ENCODE measurements at regions not wholly inside any gene's neighbourhood (a gene's known extent, or its start where the extent isn't known, plus 50 kb on each side); places are given as distances from the start of the nearest gene placed in this dataset.
"Not testable (repeated sequence)": the region's sequence is repeated elsewhere in the genome, so short reads cannot be mapped to it uniquely, and the experiment has no call there.

DNA sequence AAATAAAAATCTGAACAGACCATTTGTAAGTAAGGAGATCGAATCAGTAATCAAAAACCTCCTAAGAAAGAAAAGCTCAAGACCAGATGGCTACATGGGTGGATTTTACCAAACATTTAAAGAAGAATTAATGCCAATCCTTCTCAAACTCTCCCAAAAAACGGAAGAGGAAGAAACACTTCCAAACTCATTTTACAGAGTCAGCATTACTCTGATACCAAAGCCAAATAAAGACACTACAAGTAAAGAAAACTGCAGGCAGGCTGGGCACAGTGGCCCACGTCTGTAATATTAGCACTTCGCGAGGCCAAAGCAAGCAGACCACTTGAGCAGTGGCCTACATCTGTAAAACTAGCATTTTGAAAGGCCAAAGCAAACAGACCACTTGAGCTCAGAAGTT lies 159.8 kb downstream of the DPY19L2 start:
- no peak for TF ChIP-seq TAF1 (IDR thresholded peaks at IDR 0.05; ENCODE audit: low read depth, low read length)
- TF ChIP-seq PAX5 (IDR thresholded peaks at IDR 0.05; ENCODE audit: insufficient read depth, low read length, severe bottlenecking) = no peak
- TF ChIP-seq POLR2AphosphoS5 (IDR thresholded peaks at IDR 0.05; ENCODE audit: low read depth, low read length) = no peak
- TF ChIP-seq POU2F2 (IDR thresholded peaks at IDR 0.05; ENCODE audit: low read depth, low read length) = no peak
- no peak for TF ChIP-seq SPI1 (IDR thresholded peaks at IDR 0.05; ENCODE audit: low read depth, low read length)
- TF ChIP-seq POLR2A (IDR thresholded peaks at IDR 0.05; ENCODE audit: low read depth, low read length) = no peak
- no peak for FAIRE-seq

DNA sequence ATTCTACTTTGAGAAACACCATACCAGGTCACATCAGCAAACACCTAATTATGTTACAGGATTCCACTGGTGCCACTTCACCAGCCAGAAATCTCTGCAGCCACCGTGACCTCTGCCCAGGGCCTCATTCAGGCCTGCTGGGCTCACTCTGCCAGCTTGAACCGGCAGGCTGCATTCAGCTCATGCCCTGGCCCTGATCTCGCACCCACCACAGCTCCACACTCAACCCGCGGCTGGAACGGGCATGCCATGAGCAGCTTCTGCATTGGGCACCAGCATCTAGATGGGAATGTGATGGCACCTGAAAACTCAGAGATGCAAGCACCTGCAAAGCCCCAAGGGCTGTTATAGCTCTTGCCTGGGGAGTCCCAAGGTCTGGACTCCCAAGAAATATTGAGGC lies 168.7 kb downstream of the DPY19L2 start:
- DNase-seq (ENCODE audit: insufficient read length, low spot score) (no peak), FAIRE-seq (no peak)
- TF ChIP-seq POU2F2 (IDR thresholded peaks at IDR 0.05; ENCODE audit: low read depth, low read length) = no peak
- no peak for TF ChIP-seq POLR2AphosphoS5 (IDR thresholded peaks at IDR 0.05; ENCODE audit: low read depth, low read length)
- TF ChIP-seq POLR2A (IDR thresholded peaks at IDR 0.05; ENCODE audit: low read depth, low read length) = no peak
- no peak for TF ChIP-seq TAF1 (IDR thresholded peaks at IDR 0.05; ENCODE audit: low read depth, low read length)
- TF ChIP-seq PAX5 (IDR thresholded peaks at IDR 0.05; ENCODE audit: insufficient read depth, low read length, severe bottlenecking) = no peak
- TF ChIP-seq SPI1 (IDR thresholded peaks at IDR 0.05; ENCODE audit: low read depth, low read length) = no peak

More for the DNA sequence above, 159.8 kb downstream of the DPY19L2 start:
- no peak for DNase-seq (ENCODE audit: insufficient read length, low spot score)

DNA sequence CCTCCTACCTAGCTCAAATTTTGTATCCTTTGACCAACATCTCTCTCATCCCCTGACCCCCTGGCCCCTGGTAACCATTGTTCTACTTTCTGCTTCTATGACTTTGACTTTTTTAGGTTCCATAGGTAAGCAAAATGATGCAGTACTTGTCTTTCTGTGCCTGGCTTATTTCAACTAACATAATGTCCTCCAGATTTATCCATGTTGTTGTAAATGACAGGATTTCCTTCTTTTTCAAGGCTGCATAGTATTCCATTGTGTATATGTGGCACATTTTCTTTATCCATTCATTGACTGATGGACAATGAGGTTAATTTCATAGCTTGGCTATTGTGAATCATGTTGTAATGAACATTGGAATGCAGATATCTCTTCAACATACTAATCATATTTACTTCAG lies 170.1 kb downstream of the DPY19L2 start:
- no peak for FAIRE-seq
- TF ChIP-seq TAF1 (IDR thresholded peaks at IDR 0.05; ENCODE audit: low read depth, low read length) = no peak
- no peak for TF ChIP-seq POLR2A (IDR thresholded peaks at IDR 0.05; ENCODE audit: low read depth, low read length)
- no peak for TF ChIP-seq POLR2AphosphoS5 (IDR thresholded peaks at IDR 0.05; ENCODE audit: low read depth, low read length)
- TF ChIP-seq PAX5 (IDR thresholded peaks at IDR 0.05; ENCODE audit: insufficient read depth, low read length, severe bottlenecking) = no peak
- no peak for TF ChIP-seq POU2F2 (IDR thresholded peaks at IDR 0.05; ENCODE audit: low read depth, low read length)
- TF ChIP-seq SPI1 (IDR thresholded peaks at IDR 0.05; ENCODE audit: low read depth, low read length) = no peak
- no peak for DNase-seq (ENCODE audit: insufficient read length, low spot score)

DNA sequence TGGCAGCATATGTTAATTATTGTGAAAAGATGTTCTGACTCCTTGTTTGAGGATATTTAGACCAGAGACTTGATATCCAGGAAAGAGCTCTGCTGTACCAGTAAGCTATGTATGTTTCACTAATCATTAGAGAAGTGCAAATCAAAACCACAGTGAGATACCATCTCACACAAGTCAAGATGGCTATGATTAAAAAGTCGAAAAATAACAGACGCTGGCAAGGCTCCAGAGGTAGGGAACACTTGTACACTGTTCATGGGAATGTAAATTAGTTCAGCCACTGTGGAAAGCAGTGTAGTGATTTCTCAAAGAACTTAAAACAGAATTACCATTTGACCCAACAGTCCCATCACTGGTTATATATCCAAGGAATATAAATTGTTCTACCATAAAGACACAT lies 171.6 kb downstream of the DPY19L2 start:
- no peak for DNase-seq (ENCODE audit: insufficient read length, low spot score)
- TF ChIP-seq POLR2AphosphoS5 (IDR thresholded peaks at IDR 0.05; ENCODE audit: low read depth, low read length) = no peak
- no peak for TF ChIP-seq SPI1 (IDR thresholded peaks at IDR 0.05; ENCODE audit: low read depth, low read length)
- no peak for TF ChIP-seq POU2F2 (IDR thresholded peaks at IDR 0.05; ENCODE audit: low read depth, low read length)
- no peak for TF ChIP-seq TAF1 (IDR thresholded peaks at IDR 0.05; ENCODE audit: low read depth, low read length)
- no peak for TF ChIP-seq POLR2A (IDR thresholded peaks at IDR 0.05; ENCODE audit: low read depth, low read length)
- TF ChIP-seq PAX5 (IDR thresholded peaks at IDR 0.05; ENCODE audit: insufficient read depth, low read length, severe bottlenecking) = no peak
- no peak for FAIRE-seq

DNA sequence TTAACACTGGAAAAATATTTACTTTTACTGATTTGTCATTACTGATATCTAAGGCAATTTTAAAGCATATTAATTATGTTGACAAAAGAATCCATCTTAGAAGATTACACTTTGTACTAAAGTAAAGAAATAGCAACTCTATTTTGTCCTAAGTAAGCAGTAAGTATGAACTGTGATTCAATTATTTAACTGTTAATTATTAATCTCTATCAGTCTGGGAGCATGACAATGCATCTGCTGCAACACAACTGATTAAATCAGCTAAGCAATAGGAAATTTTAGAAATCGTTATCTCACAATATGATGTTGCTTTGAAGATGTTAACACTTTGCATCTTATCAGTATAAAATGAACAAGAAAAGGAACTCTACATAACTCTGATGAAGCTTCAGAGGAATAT lies 172.3 kb downstream of the DPY19L2 start:
- DNase-seq (ENCODE audit: insufficient read length, low spot score) (no peak), FAIRE-seq (no peak)
- TF ChIP-seq SPI1 (IDR thresholded peaks at IDR 0.05; ENCODE audit: low read depth, low read length) = no peak

DNA sequence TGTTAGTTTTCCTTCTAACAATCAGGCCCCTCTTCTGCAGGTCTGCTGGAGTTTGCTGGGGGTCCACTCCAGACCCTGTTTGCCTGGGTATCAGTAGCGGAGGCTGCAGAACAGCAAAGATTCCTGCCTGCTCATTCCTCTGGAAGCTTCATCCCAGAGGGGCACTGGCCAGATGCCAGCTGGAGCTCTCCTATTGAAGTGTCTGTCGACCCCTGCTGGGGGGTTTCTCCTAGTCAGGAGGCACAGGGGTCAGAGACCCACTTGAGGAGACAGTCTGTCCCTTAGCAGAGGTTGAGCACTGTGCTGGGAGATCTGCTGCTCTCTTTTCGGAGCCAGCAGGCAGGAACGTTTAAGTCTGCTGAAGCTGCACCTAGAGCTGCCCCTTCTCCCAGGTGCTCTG lies 174.9 kb downstream of the DPY19L2 start:
- not testable (repeated sequence) for FAIRE-seq

DNA sequence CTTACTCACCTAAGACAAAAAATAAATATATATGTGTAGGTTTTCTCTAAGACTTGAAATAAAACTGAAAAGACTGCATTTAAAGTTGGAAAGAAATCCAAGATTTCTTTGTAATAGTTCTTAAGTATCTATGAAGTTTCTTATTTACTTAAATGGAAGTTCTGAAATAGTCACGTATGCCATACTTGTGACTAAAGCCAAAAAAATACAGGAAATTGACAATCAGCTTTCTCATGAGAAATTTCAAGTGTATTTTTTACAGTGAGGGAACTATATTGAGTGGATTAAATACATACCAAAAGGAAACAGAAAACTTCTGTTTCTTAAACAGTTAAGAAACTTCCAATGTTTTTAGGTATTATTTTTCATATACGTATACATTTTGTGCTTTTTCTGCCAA lies 188.1 kb downstream of the DPY19L2 start:
- DNase-seq (ENCODE audit: insufficient read length, low spot score) (no peak), FAIRE-seq (no peak)
- TF ChIP-seq POLR2A (IDR thresholded peaks at IDR 0.05; ENCODE audit: low read depth, low read length) (no peak), POU2F2 (IDR thresholded peaks at IDR 0.05; ENCODE audit: low read depth, low read length) (no peak), TAF1 (IDR thresholded peaks at IDR 0.05; ENCODE audit: low read depth, low read length) (no peak), PAX5 (IDR thresholded peaks at IDR 0.05; ENCODE audit: insufficient read depth, low read length, severe bottlenecking) (no peak), SPI1 (IDR thresholded peaks at IDR 0.05; ENCODE audit: low read depth, low read length) (no peak), POLR2AphosphoS5 (IDR thresholded peaks at IDR 0.05; ENCODE audit: low read depth, low read length) (no peak)

More for the DNA sequence above, 174.9 kb downstream of the DPY19L2 start:
- DNase-seq (ENCODE audit: insufficient read length, low spot score) = not testable (repeated sequence)

DNA sequence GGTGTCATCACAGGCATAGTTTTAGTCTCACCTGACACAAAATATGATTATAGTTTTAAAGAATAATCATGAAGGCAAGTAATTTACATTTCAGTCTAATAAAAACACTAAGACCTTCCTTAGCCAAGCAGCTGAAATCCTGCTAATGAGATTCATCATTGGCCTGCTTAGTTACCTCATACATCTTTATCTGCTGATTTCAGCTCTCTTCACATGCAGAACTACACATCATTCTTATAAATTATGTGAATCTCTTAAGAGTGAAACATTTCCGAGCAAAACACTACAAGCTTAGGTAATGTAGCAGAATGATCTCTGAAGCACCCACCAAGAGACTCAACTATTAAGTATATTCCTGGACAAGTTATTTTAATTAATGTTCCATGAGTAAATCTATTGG lies 198.1 kb downstream of the DPY19L2 start:
- FAIRE-seq = no peak
- DNase-seq (ENCODE audit: insufficient read length, low spot score) = no peak
- TF ChIP-seq SPI1 (IDR thresholded peaks at IDR 0.05; ENCODE audit: low read depth, low read length) = no peak
- no peak for TF ChIP-seq TAF1 (IDR thresholded peaks at IDR 0.05; ENCODE audit: low read depth, low read length)

DNA sequence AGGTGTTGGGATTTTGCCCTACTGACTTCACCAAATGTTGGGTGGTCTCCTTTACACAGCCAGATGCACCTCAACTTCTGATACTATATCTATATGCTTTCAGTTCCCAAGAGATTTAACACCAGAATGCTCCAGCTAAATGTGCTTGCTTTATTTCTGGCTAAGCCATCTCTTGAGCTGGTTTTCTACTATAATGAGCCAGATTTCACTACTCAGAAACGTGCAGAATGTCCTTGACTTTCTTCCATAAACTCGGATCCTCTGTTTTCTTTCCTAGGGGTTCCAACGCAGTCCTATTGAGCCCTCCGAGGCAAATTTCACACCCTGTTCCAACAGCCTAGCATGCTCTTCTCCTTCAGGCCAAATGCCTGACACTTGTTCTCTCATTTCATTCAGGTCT lies 200.3 kb downstream of the DPY19L2 start:
- DNase-seq (ENCODE audit: insufficient read length, low spot score) = no peak
- no peak for TF ChIP-seq PAX5 (IDR thresholded peaks at IDR 0.05; ENCODE audit: insufficient read depth, low read length, severe bottlenecking)
- TF ChIP-seq POLR2AphosphoS5 (IDR thresholded peaks at IDR 0.05; ENCODE audit: low read depth, low read length) = no peak
- TF ChIP-seq SPI1 (IDR thresholded peaks at IDR 0.05; ENCODE audit: low read depth, low read length) = no peak
- TF ChIP-seq POU2F2 (IDR thresholded peaks at IDR 0.05; ENCODE audit: low read depth, low read length) = no peak
- no peak for TF ChIP-seq TAF1 (IDR thresholded peaks at IDR 0.05; ENCODE audit: low read depth, low read length)
- no peak for TF ChIP-seq POLR2A (IDR thresholded peaks at IDR 0.05; ENCODE audit: low read depth, low read length)
- FAIRE-seq = no peak

DNA sequence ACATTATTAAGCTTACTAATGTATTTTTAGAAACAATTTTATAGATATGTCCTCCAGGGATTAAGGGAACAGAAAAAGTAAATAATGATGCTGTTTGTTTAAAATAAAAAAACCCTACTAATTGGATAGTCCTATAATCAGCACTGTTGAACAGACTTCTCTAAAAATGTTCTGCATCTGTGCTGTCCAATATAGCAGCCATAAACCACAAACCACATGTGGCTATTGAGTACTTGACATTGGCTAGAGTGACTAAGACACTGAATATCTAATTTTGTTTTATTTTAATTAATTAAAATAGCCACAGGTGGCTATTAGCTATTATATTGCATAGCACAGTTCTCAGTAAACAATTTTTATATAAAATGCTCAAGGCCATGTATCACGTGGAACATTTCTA lies 210.4 kb downstream of the DPY19L2 start:
- TF ChIP-seq POLR2A (IDR thresholded peaks at IDR 0.05; ENCODE audit: low read depth, low read length) (no peak), SPI1 (IDR thresholded peaks at IDR 0.05; ENCODE audit: low read depth, low read length) (no peak), POLR2AphosphoS5 (IDR thresholded peaks at IDR 0.05; ENCODE audit: low read depth, low read length) (no peak), POU2F2 (IDR thresholded peaks at IDR 0.05; ENCODE audit: low read depth, low read length) (no peak), PAX5 (IDR thresholded peaks at IDR 0.05; ENCODE audit: insufficient read depth, low read length, severe bottlenecking) (no peak), TAF1 (IDR thresholded peaks at IDR 0.05; ENCODE audit: low read depth, low read length) (no peak)
- DNase-seq (ENCODE audit: insufficient read length, low spot score) = no peak
- FAIRE-seq = no peak

DNA sequence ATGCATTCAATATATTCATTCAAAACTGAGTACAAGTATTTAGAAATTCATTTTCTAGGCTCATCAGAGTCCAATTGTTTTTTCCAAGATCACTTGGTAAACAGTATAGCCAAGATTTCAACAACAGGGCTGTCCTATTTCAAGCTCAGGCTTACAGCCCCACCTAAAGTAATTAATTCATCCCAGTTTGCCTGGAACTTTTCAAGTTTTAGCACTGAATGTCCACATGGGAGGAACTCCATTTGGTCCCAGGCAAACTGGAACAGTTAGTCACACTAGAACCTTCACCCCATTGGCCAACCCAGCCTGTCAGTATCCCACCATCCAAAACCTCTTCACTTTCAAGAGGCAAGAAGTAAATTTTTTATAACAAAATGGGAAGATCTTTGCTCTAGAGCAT lies 210.9 kb downstream of the DPY19L2 start:
- FAIRE-seq (no peak), DNase-seq (ENCODE audit: insufficient read length, low spot score) (no peak)
- TF ChIP-seq PAX5 (IDR thresholded peaks at IDR 0.05; ENCODE audit: insufficient read depth, low read length, severe bottlenecking) = no peak
- no peak for TF ChIP-seq TAF1 (IDR thresholded peaks at IDR 0.05; ENCODE audit: low read depth, low read length)
- TF ChIP-seq POLR2A (IDR thresholded peaks at IDR 0.05; ENCODE audit: low read depth, low read length) = no peak
- no peak for TF ChIP-seq POU2F2 (IDR thresholded peaks at IDR 0.05; ENCODE audit: low read depth, low read length)
- no peak for TF ChIP-seq POLR2AphosphoS5 (IDR thresholded peaks at IDR 0.05; ENCODE audit: low read depth, low read length)
- no peak for TF ChIP-seq SPI1 (IDR thresholded peaks at IDR 0.05; ENCODE audit: low read depth, low read length)

Measured in GM12891 (cell line).